Stromal cell of bone marrow (primary cell): ENCODE measurements at regions not wholly inside any gene's neighbourhood (a gene's known extent, or its start where the extent isn't known, plus 50 kb on each side); places are given as distances from the start of the nearest gene placed in this dataset.
A peak's percentile ranks its signal among the peaks of the same experiment; 100 is the strongest.

Experiments
- DNase-seq: peaks from one replicate; pipeline ENCODE4 v3.0.0-alpha.2; 2012; ENCODE audit warnings: low read depth

DNA sequence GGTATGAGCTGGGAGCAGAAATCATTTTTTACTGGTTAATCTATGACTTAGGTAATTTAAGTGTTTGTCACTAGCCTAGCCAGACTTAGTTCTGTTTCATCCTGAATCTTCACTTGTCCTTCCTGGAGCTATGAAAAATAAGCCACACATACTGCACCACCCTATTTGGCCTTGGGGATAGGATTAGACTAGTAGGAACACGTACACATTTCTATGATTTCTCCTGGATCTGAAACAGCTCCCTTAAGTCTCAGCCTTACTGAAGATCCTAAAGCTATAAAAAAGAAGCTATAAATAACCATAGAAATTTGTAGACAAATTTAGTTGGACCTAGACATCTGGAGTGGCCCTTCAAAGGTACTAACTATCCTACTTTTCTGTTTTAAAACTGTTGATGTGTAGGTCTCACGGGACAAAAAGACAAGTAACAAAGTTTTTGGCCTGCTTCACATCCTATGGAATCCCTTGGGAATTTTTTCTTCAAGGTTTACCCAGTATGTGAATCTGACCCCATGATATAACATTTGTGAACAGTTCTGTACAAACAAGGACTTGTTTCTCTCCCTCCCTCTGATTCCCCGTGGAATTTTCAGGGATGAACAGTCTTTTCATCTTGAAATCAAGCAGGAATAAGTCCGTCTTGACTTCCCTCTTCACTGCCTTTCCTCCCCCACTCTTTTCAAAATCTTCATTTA, 275.0 kb downstream of the FAM76B start:
- no peak for DNase-seq

DNA sequence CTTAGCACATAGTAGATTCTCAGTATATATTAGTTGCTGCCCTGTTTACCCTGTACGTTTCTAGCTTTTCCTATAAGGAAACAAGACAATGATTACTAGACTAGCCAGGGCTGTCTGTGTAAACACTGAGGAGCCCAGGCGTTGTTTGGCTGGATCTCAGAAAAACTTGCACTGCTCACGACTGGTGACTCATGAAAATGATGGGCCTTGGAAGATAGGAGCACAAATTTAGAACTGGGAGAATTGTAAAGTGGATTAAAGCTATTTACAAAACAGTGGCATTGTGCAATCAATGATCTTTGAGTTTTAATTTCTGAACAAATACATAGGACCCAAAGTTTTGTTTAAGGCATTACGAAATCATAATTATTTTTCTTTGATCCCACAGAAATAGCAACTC, 276.9 kb downstream of the FAM76B start:
- peak; percentile 92 for DNase-seq

DNA sequence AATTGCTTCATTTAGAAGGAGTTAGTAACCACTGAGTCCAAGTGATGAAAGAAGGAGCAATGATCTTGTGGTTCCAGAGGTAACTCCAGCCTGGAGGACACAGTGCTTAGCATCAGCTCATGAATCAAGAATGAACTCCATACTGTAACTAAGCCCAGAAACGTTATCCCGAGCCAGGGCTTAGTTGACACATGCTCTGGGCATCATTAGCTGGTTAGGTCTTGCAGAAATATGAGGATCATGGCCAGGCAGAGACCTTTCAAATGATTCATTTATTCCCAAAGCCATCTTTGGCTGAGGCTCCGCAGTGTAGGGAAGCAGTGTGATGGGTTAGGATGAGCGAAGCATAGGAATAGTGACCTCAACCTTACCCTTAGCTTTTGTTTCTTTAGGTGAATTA, 277.4 kb downstream of the FAM76B start:
- DNase-seq, result peak; percentile 98

DNA sequence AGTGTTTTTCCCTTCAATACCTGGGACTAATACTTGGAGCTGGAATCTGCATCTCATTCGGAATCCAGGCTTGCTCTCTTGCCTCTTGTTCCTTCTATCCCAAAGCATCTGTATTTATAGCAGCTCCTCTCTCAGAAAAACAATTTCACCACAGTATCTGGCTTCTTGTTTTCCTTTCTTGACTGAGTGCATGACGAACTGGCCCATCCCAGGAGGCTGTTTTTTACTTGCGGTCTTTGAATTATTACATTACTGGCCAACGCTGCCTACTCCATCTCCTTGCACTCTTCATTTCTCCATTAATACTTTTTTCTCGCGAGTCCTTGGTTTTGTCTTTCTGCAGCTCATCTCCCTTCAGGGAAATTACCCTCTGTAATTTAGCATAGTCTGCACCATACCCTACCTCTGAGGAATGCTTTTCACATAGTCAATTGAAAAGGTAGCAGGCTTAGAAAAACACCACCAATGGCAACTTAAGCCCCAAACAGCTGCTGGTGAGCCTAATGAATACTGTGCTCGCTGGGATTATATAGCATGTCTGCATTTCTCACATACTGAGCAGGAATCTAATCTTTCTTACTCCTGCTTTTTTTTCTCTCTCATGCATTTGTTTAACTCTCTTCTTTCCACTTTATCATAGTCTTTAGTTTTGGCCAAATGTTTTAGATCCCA, 277.4 kb upstream of the SESN3 start:
- DNase-seq, result peak; percentile 83

DNA sequence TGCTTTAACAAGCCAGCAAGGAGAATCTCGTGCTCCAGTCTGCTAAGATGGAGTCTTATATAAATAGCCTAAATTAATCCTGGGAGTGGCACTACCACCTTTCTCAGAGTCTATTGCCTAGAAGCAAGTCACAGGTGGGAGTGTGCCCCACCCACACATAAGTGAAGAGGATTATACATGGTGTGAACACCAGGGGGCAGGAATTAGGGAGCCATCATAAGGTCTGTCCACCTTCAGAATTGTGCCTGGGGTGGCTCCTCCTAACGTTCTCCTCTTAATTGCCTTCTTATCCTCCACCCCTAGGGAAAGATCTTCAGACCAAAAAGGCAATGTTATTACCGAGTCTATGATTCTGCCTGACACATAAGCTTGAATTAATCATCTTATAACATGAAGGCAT, 276.8 kb upstream of the SESN3 start:
- DNase-seq, result no peak

DNA sequence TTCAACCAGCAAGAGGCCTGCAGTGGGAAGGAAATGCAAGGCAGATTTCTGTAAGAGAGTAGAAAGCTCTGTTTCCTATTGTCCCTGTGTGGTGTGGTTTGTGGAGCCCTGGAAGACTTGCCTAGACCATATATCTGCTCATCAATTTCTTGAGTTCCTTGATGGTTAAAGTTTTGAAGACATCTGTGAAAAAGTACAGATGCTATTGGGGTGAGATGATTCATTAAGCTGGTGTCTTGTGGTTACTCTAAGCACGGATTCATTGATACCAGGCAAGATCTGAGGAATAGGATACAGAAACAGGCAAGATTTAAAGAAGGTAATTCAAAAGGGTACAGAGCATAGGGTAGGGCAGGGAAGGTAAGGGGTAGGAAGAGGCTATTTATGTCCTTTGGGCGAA, 275.8 kb upstream of the SESN3 start:
- DNase-seq, result no peak

DNA sequence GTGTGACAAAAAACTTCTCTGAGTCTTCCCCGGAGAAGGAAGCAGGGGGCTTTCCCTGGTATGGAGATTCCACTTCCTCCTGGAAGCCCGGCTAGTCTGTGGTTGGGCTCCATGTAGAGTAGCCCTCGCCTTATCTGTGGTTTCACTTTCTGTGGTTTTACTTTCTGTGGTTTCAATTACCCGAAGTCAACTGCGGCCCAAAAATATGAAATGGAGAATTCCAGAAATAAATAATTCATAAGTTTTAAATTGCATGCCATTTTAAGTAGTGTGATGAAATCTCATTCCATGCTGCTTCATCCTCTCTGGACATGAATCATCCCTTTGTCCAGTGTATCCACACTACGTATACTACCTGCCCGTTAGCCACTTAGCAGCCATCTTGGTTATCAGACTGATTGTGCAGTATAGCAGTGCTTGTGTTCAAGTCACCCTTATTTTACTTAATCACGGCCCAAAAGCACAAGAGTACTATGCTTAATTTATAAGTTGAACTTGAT, 275.0 kb upstream of the SESN3 start:
- peak; percentile 67 for DNase-seq

DNA sequence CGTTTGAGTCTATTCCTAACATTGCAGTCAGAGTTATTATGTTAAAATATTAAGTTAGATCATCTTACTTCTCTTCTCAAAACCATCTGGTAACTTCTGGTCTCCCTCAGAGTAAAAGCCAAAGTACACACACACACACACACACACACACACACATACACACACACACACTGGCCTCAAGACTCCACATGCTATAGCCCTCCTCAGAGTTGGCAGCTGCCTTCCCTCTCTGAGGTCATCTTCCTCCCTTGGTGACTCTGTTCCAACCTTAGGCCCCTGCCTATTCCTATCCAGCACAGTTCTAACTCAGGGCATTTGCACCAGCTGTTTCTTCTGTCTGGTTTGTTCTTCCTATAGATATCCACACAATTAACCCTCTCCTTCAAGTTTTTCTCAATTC, 272.0 kb upstream of the SESN3 start:
- peak; percentile 61 for DNase-seq

DNA sequence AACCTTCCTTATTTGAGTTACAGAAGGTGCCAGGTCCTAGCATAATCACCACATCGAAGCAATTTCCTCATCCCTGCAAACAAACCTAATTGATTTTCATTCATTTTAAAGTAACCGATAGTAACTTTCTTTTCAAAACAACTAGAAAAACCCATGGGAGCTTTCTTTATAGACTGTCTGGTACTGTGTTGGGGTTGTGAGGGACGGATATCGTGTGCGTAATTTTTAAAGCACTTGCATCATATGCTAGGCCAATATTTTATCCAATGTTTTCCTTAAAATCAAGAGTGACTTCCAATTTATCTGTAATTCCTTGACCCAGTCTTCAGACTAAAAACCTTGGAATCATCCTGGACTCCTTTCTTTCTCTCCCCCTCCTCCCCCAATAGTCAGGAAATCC, 271.5 kb upstream of the SESN3 start:
- no peak for DNase-seq

DNA sequence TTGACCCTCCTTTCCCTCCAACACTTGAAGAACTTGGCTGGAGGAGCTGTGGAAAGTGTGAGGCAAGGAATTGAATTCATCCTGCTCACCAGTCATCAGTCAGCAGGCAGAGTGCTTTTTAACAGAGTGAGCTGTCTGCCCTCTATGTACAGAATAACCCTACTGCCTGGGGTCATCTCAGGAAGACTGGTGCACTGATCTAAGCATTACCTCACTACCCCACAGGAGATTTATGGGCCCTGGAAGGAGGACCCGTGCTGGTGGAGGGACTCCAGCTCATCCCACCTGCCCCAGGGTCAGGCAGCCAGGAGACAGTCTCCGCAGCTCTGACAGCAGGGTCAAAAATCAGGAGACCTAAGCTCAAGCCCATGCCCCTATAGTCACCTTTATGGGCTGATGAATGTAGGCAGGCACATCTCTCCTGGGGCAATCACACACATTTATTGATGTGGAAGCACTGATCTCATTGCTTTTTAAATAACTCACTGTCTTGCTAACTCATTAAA, 270.8 kb upstream of the SESN3 start:
- no peak for DNase-seq

DNA sequence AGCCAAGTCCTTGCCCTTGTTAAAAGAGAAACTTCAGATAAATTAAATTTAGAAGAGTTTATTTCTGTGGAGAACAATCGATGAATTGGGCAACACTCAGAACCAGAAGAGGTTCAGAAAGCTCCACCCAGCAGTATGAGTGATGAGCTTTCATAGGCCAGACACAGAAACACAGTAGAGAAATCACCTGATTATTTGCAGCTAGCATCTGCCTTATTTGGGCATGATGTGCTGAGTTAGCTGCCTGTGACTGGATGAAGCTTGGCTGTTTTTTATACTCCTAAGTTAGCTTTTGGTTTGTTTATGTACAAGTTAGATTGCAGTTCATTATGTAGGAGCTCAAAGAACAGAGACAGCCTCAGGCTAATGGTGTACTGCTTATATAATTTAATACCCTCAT, 269.5 kb upstream of the SESN3 start:
- no peak for DNase-seq

DNA sequence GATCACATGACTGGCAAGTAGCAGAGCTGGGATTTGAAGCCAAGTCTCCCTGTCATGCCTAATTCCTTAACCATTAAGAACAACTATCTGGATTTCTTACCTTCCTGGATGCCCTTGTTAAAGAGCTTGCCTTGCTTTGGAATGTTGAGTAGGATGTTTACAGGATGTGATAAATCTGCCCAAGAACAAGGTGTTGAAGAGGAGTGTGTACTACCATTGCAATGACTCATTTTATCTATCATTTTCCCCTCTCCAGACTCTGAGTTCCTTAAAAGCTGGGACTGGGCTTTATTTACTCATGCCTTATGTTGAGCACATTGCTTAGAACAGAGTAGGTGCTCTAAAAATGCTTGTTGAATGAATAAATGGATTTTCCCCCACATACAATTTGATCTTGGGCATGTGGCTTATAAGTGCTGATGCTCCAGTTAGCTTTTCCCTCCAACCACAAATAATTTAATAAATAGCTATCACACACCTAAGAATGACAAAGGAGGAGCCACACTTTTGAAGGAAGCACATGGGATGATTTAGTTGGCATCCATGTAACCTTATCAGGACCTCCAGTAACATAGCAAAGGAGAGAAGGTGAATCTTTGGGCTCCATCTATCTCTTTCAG, 268.6 kb upstream of the SESN3 start:
- no peak for DNase-seq

DNA sequence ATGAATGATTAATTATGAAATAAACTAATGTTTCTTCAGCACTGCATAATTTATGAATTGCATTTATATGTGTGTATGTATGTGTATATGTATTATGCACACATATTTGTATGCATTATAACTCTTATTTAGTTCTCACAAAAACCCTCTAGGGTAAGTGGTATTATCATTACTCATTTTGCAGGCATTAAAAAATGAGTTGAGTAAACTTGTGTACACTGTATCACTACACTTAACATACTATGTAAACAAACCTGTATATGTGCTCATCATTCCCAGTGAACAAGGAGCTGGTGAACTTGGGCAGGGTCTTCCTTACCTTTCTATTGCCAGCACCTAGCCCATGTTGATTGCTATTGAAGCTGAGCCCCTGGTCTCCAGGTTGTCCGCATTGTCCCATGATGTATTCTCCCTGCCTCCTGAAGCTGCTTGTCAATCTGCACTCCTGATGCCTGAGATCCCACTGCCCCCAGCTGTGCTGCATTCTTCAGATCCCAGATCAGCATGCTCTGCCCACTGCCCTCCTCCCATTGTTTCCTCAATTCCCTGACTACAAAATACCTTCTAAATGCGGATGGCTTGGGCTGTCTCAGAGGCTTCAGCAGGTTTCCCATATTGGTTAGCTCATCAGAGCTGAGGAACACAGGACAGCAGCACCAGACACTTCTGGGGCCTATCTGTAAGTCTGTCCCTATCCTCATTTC, 267.9 kb upstream of the SESN3 start:
- no peak for DNase-seq

DNA sequence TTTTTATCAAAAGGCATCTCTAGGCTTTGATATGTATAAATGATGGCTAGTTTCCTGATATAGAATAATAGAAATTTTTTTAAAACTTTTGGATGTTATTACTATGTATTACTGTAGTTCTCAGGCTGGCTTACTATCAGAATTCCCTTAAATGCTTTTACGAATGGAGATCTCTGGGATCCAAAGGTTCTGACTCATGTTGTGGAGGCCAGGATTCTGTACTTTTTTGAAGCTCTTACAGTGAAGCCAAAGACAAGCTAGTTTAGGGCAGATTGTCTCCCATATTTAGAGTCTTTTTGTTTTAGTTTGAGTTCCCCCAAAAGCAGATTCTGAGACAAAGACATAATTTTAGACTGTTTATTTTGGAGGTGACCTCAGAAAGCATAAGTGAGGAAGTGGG, 265.9 kb upstream of the SESN3 start:
- no peak for DNase-seq

DNA sequence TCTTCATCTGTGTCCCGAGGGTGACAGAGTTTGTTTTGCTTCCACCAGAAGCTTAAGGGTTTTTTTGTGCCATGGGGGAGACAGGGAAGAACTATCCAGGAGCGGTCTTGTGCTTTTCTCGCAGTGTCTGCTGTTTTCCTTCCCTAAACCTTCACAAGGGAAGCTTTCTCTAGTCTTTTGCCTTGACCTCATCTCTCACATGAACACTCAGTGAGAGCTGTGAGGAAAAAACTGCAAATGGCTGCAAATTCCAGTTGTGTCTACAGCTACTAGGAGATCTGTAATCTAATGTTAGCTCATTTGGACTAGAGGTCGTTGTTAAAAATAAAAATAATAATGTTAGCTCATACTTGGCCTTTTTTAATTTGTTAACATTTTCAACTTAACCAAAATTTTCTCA, 264.7 kb upstream of the SESN3 start:
- no peak for DNase-seq

DNA sequence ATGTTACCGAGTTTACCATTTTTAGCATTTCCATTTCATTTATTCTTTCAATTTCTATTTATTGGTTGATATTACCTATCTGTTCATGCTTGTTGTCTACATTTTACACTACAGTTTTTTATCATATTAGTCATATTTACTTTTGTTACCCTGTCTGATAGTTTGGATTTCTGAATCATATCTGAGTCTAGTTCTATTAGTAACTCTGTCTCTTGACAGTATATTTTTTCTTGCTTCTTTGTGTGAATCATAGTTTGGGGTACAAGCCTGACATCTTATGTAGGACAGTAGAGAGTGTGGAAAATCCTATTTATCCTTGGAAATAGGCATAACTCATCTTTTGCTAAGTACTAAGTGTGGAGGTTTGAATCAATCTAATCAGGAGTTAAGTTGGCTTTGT, 263.9 kb upstream of the SESN3 start:
- DNase-seq, result no peak

DNA sequence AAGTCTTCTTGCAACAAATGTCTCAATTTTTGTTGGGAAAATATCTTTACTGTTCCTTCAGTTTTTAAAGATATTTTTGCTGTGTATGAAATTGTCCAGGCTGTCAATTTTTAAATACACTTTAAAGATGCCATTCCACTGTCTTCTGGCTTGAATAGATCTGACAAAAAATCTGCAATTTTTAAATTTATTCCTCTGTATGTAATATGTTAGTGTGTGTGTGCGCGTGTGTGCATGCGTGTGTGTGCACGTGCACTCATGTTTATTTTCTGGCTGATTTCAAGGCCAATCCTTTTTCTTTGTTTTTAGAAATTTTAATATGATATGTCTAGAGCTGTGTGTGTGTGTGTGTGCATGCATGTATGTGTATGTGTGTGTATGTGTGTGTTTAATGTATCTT, 263.2 kb upstream of the SESN3 start:
- no peak for DNase-seq

DNA sequence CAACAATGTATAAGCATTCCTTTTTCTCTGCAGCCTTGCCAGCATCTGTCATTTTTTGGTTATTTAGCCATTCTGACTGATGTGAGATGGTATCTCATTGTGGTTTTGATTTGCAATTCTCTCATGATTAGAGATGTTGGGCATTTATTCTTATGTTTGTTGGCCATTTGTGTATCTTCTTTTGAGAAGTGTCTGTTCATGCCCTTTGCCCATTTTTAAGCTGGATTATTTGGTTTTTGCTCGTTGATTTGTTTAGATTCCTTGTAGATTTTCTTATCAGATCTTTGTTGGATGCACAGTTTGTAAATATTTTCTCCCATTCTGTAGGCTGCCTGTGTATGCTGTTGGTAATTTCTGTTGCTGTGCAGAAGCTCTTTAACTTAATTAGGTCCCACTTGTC, 259.6 kb upstream of the SESN3 start:
- no peak for DNase-seq

DNA sequence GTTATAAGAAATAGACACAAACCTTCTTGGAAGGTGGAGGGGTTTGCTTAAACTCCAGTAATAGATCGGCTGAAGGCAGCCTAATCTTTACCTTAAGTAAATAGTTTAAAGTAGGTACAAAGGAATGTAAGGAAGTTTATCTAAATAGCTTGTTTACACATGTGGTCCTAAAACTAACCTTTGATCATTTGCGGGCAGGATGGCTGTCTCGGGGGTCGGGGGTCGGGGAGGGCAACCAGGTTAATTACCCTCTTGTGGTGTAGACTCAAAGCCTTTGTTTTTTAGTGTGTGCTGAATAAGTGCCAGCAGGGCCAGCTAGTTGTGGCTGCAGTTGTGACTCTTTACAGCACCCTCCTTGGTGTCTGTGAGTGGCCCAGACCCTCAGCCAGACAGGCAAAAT, 256.9 kb upstream of the SESN3 start:
- DNase-seq, result no peak

DNA sequence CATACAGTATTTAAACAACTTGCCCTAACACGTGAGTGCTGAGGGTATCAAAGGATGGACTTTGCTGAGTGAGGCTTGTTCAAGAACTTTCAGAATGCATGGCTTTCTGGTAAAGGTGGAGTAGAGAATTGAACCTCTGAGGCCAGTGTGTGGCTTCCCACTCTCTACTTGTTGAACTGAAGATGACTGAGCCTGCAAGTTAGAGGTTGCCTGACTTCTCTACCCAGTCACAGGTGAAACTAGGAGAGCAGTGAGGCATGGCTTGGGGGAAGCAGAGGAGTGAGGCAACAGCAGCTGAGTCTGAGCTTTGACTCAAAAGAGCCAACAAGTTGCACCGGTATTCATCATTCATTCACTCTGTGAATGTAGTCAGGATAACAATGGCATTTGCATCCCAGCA, 256.4 kb upstream of the SESN3 start:
- DNase-seq, result no peak

DNA sequence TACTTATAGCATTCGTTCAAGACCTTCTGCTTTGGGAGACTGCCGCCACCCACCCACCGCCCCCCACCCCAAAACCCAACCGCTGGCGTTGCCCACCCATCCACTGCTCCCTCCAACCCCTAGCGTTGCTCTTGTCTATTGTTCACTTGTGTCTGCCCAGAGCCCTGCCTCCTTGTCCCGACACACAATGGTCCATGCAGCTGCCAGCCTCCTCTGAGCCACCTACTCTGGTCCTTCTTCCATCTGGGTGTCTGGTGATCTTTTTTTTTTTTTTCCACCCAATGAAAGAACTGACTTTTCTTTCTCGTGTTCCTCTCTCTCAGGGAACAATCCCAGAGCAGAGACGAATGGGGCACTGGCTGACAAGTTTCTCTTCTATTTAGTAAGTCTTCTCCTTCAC, 256.0 kb upstream of the SESN3 start:
- DNase-seq, result no peak

DNA sequence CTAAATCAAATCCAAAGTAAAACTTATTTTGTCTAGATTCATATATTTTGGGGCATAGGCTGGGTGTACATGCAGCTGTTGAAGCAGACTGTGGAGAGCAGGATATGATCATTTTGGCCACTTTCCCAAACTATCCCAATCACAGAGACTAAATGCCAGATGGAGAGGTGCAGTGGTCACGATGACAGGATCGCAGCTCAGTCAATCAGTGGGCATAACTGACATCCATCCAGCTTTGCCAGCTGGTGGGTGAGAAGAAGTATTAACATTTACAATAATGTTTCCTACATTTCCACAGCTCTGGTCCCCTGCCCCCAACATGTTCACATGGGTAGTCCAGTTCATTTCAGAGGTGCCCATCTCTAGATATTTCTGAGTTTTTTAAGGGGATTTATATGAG, 255.5 kb upstream of the SESN3 start:
- no peak for DNase-seq
